GM12864 (cell line): ENCODE measurements at regions not wholly inside any gene's neighbourhood (a gene's known extent, or its start where the extent isn't known, plus 50 kb on each side); places are given as distances from the start of the nearest gene placed in this dataset.

Source experiments
- DNase-seq: peaks from one replicate; pipeline ENCODE4 v3.0.0-alpha.2; 2011; ENCODE audit warnings: low read depth
- H3K4me3 ChIP-seq: 2 replicates; pipeline ENCODE4 v1.5.1; 2011; ENCODE audit warnings: mild to moderate bottlenecking, low read depth, low read length, control low read depth
- TF ChIP-seq, protein P1 (sequence below): IDR thresholded peaks from 2 replicates; pipeline ENCODE4 v1.5.1; 2011; ENCODE audit warnings: low read depth, mild to moderate bottlenecking, moderate library complexity, low read length, control low read depth, inconsistent platforms; ENCODE audit errors: missing control alignments

DNA sequence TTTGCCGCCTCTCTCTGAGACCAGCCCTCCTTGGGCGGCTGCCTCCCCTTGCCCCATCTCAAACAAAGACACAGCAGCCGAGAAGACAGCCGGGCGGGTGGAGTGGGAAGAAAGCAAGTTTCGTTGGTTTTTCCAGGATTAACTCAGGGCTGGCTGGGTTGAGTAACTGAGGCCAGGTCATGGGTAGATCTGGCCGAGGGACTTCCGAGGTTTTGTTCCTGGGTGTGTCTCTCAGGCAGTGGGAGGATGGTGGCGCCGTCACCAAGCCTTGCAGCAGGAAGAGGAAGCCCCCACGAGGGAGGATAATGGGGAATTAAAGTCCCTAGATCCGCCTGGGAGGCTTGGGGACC lies 167.2 kb downstream of the TTLL2 start:
- DNase-seq = no peak
- H3K4me3 ChIP-seq = no peak overlapping the region
- TF ChIP-seq, protein P1, sequence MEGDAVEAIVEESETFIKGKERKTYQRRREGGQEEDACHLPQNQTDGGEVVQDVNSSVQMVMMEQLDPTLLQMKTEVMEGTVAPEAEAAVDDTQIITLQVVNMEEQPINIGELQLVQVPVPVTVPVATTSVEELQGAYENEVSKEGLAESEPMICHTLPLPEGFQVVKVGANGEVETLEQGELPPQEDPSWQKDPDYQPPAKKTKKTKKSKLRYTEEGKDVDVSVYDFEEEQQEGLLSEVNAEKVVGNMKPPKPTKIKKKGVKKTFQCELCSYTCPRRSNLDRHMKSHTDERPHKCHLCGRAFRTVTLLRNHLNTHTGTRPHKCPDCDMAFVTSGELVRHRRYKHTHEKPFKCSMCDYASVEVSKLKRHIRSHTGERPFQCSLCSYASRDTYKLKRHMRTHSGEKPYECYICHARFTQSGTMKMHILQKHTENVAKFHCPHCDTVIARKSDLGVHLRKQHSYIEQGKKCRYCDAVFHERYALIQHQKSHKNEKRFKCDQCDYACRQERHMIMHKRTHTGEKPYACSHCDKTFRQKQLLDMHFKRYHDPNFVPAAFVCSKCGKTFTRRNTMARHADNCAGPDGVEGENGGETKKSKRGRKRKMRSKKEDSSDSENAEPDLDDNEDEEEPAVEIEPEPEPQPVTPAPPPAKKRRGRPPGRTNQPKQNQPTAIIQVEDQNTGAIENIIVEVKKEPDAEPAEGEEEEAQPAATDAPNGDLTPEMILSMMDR = no peak

DNA sequence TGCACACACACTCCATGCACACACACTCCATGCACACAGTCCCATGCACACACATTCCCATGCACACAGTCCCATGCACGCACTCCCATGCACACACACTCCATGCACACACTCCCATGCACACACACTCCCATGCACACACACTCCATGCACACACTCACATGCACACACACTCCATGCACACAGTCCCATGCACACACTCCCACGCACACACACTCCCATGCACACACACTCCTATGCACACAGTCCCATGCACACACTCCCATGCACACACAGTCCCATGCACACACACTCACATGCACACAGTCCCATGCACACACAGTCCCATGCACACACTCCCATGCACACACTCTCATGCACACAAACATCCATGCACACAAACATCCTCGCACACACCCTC lies 168.4 kb downstream of the TTLL2 start:
- TF ChIP-seq, protein P1 = no peak
- H3K4me3 ChIP-seq = no peak overlapping the region
- no peak for DNase-seq

DNA sequence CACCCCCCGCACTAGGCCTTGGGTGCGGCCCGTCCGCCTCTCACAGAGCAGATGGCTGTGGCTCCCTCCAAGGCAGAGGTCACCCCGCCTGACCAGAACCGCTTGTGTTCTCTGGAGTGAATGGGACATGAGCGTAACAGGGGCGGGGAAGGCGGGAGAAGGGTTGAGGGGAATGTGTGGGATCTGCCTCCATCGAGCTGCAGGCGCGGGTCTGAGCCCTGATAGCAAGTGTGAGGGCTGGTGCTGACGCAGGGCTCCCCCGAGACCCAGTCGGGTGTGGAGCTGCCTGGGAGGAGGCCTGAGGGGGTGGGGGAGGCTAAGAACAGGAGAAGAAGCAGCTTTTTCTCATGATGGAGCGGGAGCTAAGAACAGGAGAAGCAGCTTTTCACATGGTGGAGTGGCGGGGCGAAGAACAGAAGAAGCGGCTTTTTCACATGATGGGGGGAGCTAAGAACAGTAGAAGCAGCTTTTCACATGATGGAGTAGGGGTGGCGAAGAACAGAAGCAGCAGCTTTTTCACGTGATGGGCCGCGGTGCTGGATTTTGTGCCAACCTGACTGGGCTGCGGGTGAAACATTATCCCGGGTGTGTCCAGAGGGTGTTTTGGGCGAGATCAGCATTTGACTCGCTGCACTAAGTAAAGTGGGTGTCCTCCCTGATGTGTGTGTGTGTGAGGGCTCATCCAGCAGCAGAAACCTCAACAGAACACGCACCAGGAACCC lies 169.3 kb downstream of the TTLL2 start:
- TF ChIP-seq, protein P1 = no peak
- H3K4me3 ChIP-seq = no peak overlapping the region
- DNase-seq = no peak

DNA sequence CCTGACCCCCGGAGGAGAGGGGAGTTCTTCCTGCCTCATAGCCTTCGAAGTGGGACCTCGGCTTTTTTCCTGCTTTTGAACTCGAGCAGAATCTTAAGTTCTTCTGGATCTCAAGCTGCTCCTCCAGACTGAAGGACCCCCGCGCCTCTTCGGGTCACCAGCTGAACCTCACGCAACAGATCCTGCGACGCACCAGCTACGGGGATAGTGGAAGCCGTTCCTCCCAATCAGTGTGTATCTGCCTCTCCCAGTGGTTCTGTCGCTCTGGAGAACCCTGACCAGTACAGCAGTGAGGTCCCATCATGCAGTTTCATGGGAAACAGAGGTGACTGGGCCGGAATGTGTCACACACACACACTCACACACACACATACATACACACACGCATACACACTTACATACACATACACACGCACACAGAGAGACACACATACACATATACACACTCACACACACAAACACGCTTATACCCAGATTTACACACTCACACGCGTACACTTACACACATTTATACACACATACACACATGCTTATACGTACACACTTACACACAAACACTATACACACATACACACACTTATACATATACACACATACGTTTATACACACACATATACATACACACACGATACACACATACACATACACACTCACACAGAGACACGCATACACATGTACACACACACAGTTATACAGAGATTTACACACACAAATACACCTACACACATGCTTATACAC lies 170.0 kb downstream of the TTLL2 start:
- TF ChIP-seq, protein P1 = no peak
- no peak for DNase-seq
- H3K4me3 ChIP-seq = no peak overlapping the region

DNA sequence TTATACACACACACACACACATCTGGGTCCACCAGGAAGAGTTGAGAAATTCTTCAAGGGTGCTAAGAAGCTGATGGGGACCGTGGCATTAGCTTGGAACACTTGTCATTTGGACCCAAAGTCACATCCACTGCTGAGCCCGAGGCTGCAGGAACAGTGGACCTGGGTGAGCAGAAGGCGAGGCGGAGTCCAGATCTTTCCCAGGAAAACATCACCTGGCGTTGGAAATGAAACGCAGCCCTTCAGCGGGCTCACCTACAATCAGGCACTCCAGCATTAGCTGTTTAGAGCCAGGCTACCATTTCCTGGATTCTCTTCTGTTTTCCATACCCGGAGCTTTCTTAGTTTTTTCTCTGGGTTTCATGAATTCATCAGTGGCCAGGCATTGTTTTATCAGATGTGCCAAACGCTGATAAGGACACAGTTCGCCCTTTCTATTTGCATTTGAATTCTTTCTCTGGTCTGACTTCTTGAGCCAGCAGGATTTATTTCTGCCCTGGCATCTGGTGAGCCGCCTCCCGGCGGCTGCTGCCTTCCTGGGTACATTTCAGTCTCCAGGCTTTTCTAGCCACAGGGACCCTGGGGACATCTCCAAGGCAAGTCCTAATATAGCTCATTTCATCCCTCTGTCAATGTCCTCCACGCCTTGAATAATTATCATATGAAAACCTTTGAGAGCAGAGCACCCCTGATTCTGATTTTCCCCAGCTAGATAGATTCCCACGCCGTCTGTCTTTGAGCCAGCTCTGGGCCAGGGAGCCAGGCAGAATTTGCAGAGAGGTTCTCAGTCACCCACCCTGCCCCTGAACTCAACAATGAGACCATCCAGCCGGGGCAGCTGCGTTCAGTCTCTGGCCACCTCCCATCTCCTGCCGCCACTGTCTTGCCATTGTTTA lies 170.9 kb downstream of the TTLL2 start:
- H3K4me3 ChIP-seq = no peak overlapping the region

DNA sequence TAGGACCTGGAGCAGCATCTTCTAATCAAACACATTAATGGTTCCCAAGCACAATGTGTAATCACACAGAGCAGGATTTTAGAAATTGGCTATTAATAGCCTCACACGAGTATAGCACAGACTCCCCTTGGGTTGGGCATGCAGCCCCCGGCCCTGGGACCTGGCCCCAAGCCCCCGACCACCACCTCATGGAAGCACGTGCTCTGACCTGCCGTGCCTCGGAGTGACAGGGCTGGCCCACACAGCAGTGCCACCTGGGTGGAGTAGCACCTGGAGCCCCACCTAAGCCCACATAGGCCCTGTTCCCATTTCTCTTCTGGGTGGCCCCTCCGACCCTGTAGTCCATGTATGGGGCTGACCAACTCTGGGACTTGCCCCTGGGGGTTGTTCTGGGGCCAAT lies 171.8 kb downstream of the TTLL2 start:
- no peak overlapping the region for H3K4me3 ChIP-seq
- TF ChIP-seq, protein P1 = no peak
- DNase-seq = no peak

More for the DNA sequence above, 170.9 kb downstream of the TTLL2 start:
- no peak for DNase-seq
- TF ChIP-seq, protein P1 = no peak
